ENCODE measurements at regions not wholly inside any gene's neighbourhood (a gene's known extent, or its start where the extent isn't known, plus 50 kb on each side); places are given as distances from the start of the nearest gene placed in this dataset.

- no peak overlapping the region for H2AFZ ChIP-seq (ENCODE audit: low read length)
- no peak overlapping the region for H3K27ac ChIP-seq (ENCODE audit: extremely low read length, insufficient read depth, low read length)
- H3K79me2 ChIP-seq (ENCODE audit: insufficient read depth, low read length) = no peaks in the 10 kb centered on the region
- no peaks in the 10 kb centered on the region for H3K36me3 ChIP-seq (replicated peaks in 1 of 2; ENCODE audit: control insufficient read depth in 1 of 2, insufficient read depth in 2 of 2, low read length in 2 of 2)
- H3K9ac ChIP-seq (ENCODE audit: insufficient read depth, low read depth, low read length) = no peak overlapping the region
- ATAC-seq (no peak; the same call in 2 of the 3 replicates), DNase-seq (ENCODE audit: low spot score) (no peak), FAIRE-seq (no peak)
- no TSS peak for BruUV-seq (replicated peaks)
- ChIA-PET CTCF (ENCODE audit: low intra/inter-chr PET ratio, low total read pairs) (no interaction called here), POLR2A (no interaction called here)
- H3K4me2 ChIP-seq (ENCODE audit: low read depth, low read length) = no peak overlapping the region
- H3K9me3 ChIP-seq (ENCODE audit: low read length) = no peaks in the 10 kb centered on the region
- TF ChIP-seq ZNF580 (CRISPR knock-in tag; IDR thresholded peaks at IDR 0.05; ENCODE audit: borderline replicate concordance, low read depth) (no peak), RBFOX2 (IDR thresholded peaks at IDR 0.05; ENCODE audit: low read depth, low read length) (no peak), ZBTB8A (CRISPR knock-in tag; IDR thresholded peaks at IDR 0.05; ENCODE audit: borderline replicate concordance, low read depth) (no peak), MTF2 (CRISPR knock-in tag; IDR thresholded peaks at IDR 0.05; ENCODE audit: borderline replicate concordance) (no peak), KMT2B (CRISPR knock-in tag; IDR thresholded peaks at IDR 0.05) (no peak)
- H3K27me3 ChIP-seq (ENCODE audit: control insufficient read depth in 1 of 2, insufficient read depth in 2 of 2, low read length in 2 of 2) = peaks cover 0 to 34% of the 10 kb centered on the region in 2 experiments; a peak in 3 of 5 replicates
- H3K4me3 ChIP-seq (replicated peaks in 1 of 3; ENCODE audit: insufficient read depth in 1 of 3, low read depth in 2 of 3, low read length in 3 of 3) = no peak overlapping the region
- intact Hi-C loops (cut with micrococcal nuclease; ENCODE audit: unreplicated experiment) (no loop called here), in situ Hi-C loops (cut with HindIII; ENCODE audit: extremely low pct_ligation_motif_present, low pct_unique_long_range_greater_than_20kb) (no loop called here)
- H4K20me1 ChIP-seq (ENCODE audit: insufficient read depth, low read length) = no peaks in the 10 kb centered on the region
- WGBS (ENCODE audit: low lambda C conversion rate) = 72% methylated on average over 11 of the region's 37 CpGs
- peaks cover 9% of the 10 kb centered on the region for H3K4me1 ChIP-seq (ENCODE audit: insufficient read depth, low read length)
Observed at GRCh38 chr22:48902001-48902869, 925.4 kb downstream of the BRD1 start.

- no peak overlapping the region for H2AFZ ChIP-seq (ENCODE audit: low read length)
- no peaks in the 10 kb centered on the region for H3K79me2 ChIP-seq (ENCODE audit: insufficient read depth, low read length)
- no peaks in the 10 kb centered on the region for H4K20me1 ChIP-seq (ENCODE audit: insufficient read depth, low read length)
- H3K4me1 ChIP-seq (ENCODE audit: insufficient read depth, low read length) = peaks cover 9% of the 10 kb centered on the region
- no peaks in the 10 kb centered on the region for H3K36me3 ChIP-seq (replicated peaks in 1 of 2; ENCODE audit: control insufficient read depth in 1 of 2, insufficient read depth in 2 of 2, low read length in 2 of 2)
- ChIA-PET CTCF (ENCODE audit: low intra/inter-chr PET ratio, low total read pairs) (no interaction called here), POLR2A (no interaction called here)
- H3K9ac ChIP-seq (ENCODE audit: insufficient read depth, low read depth, low read length) = no peak overlapping the region
- no peak overlapping the region for H3K4me2 ChIP-seq (ENCODE audit: low read depth, low read length)
- FAIRE-seq (no peak), ATAC-seq (no peak), DNase-seq (ENCODE audit: low spot score) (no peak)
- no TSS peak for BruUV-seq (replicated peaks)
- no peak overlapping the region for H3K27ac ChIP-seq (ENCODE audit: extremely low read length, insufficient read depth, low read length)
- WGBS (ENCODE audit: low lambda C conversion rate) = 61% methylated on average over 5 of the region's 12 CpGs
- peaks cover 0 to 32% of the 10 kb centered on the region in 2 experiments; a peak in 3 of 5 replicates for H3K27me3 ChIP-seq (ENCODE audit: control insufficient read depth in 1 of 2, insufficient read depth in 2 of 2, low read length in 2 of 2)
- intact Hi-C loops (cut with micrococcal nuclease; ENCODE audit: unreplicated experiment) (no loop called here), in situ Hi-C loops (cut with HindIII; ENCODE audit: extremely low pct_ligation_motif_present, low pct_unique_long_range_greater_than_20kb) (no loop called here)
- no peaks in the 10 kb centered on the region for H3K9me3 ChIP-seq (ENCODE audit: low read length)
- TF ChIP-seq MTF2 (CRISPR knock-in tag; IDR thresholded peaks at IDR 0.05; ENCODE audit: borderline replicate concordance) (no peak), ZNF7 (CRISPR knock-in tag; IDR thresholded peaks at IDR 0.05) (no peak)
- no peak overlapping the region for H3K4me3 ChIP-seq (replicated peaks in 1 of 3; ENCODE audit: insufficient read depth in 1 of 3, low read depth in 2 of 3, low read length in 3 of 3)
Observed at GRCh38 chr22:48901324-48901723, 926.3 kb downstream of the BRD1 start.

Measured in HepG2 (cell line).